ENCODE measurements at regions not wholly inside any gene's neighbourhood (a gene's known extent, or its start where the extent isn't known, plus 50 kb on each side); places are given as distances from the start of the nearest gene placed in this dataset.

GRCh38 chr2:234787114-234787513 is 164.7 kb upstream of the SH3BP4 start:
- CTCF ChIA-PET = interaction anchor here (1.2 kb wide), 1 partner anchor 11 kb away, joined by 3 read pairs; no protein-coding TSS in a partner anchor
- Histone ChIP-seq H3K4me3 (no peak overlapping the region), H3K4me2 (no peak overlapping the region), H3K4me1 (no peaks in the 10 kb centered on the region), H3K9me3 (peaks cover 18% of the 10 kb centered on the region), H3K27ac (no peak overlapping the region)
- POLR2A ChIA-PET = no interaction called here
- WGBS (ENCODE audit: missing lambda C conversion rate) = 34% methylated on average over 6 of the region's 6 CpGs
- ATAC-seq = no peak
- TF ChIP-seq EHF (CRISPR knock-in tag; IDR thresholded peaks at IDR 0.05) = no peak
- TF ChIP-seq MAX (IDR thresholded peaks at IDR 0.05) = no peak
- no peak for TF ChIP-seq RARB (CRISPR knock-in tag; IDR thresholded peaks at IDR 0.05)
- TF ChIP-seq TFCP2L1 (CRISPR knock-in tag; IDR thresholded peaks at IDR 0.05) = no peak
- no peak for TF ChIP-seq GATA3 (IDR thresholded peaks at IDR 0.05; ENCODE audit: borderline replicate concordance)
- no peak for TF ChIP-seq CTCF (IDR thresholded peaks at IDR 0.05)
- no peak for TF ChIP-seq POLR2AphosphoS2 (conservative IDR thresholded peaks at IDR 0.05; ENCODE audit: low read length)
- TF ChIP-seq CHD2 (IDR thresholded peaks at IDR 0.05; ENCODE audit: low read length, partially characterized antibody) = no peak
- TF ChIP-seq SMC3 (IDR thresholded peaks at IDR 0.05) = no peak
- no peak for TF ChIP-seq KDM5A (IDR thresholded peaks at IDR 0.05)
- no peak for TF ChIP-seq ZFP36 (IDR thresholded peaks at IDR 0.05; ENCODE audit: borderline replicate concordance, partially characterized antibody)
- no peak for TF ChIP-seq HMGXB4 (CRISPR knock-in tag; IDR thresholded peaks at IDR 0.05; ENCODE audit: borderline replicate concordance)
- TF ChIP-seq, protein P1, sequence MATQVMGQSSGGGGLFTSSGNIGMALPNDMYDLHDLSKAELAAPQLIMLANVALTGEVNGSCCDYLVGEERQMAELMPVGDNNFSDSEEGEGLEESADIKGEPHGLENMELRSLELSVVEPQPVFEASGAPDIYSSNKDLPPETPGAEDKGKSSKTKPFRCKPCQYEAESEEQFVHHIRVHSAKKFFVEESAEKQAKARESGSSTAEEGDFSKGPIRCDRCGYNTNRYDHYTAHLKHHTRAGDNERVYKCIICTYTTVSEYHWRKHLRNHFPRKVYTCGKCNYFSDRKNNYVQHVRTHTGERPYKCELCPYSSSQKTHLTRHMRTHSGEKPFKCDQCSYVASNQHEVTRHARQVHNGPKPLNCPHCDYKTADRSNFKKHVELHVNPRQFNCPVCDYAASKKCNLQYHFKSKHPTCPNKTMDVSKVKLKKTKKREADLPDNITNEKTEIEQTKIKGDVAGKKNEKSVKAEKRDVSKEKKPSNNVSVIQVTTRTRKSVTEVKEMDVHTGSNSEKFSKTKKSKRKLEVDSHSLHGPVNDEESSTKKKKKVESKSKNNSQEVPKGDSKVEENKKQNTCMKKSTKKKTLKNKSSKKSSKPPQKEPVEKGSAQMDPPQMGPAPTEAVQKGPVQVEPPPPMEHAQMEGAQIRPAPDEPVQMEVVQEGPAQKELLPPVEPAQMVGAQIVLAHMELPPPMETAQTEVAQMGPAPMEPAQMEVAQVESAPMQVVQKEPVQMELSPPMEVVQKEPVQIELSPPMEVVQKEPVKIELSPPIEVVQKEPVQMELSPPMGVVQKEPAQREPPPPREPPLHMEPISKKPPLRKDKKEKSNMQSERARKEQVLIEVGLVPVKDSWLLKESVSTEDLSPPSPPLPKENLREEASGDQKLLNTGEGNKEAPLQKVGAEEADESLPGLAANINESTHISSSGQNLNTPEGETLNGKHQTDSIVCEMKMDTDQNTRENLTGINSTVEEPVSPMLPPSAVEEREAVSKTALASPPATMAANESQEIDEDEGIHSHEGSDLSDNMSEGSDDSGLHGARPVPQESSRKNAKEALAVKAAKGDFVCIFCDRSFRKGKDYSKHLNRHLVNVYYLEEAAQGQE (IDR thresholded peaks at IDR 0.05) = no peak
- no peak for TF ChIP-seq HEYL (CRISPR knock-in tag; IDR thresholded peaks at IDR 0.05)
- TF ChIP-seq NFE2L2 (conservative IDR thresholded peaks at IDR 0.05; ENCODE audit: low read length) = no peak
- TF ChIP-seq ZSCAN20 (CRISPR knock-in tag; IDR thresholded peaks at IDR 0.05) = no peak
- no peak for DNase-seq (ENCODE audit: low read depth in 1 of 2, low spot score in 1 of 2)
- FAIRE-seq = no peak

DNA sequence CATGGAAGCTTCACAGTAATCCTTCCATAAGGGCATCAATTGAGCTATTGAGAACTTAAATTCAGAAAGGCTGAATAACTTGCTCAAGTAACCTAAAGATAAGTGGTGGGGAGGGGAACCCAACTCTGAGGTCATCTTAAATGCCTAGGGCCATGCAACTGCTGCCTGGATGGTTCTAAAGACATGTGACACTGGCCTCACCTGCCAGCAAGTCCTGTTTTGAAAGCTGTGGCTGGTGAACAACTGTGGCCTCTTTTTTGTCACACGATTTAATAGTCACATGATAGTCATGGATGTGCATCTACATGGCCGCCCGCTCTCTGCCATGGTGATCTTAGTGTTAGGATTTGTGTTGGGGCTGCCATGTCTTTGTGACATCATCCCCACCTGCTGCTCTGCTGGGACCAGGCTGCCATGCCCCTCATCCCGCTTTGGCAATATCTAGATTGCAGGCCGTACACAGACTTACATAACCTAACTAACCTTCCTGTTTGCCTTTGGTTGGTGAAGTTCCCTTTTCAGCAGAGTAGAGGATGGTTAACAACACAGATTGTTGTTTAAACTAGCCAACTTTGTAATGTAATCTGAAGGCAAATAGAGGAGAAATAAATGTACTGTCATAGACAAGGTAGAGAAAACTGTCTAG is 177.9 kb upstream of the SH3BP4 start:
- ChIA-PET CTCF (interaction anchor here (1.7 kb wide), 1 partner anchor 229 kb away, joined by 4 read pairs; no protein-coding TSS in a partner anchor), POLR2A (no interaction called here)
- no peak for FAIRE-seq
- H3K4me2 ChIP-seq = no peak overlapping the region
- DNase-seq (ENCODE audit: low read depth in 1 of 2, low spot score in 1 of 2) = no peak
- H3K9me3 ChIP-seq = no peaks in the 10 kb centered on the region
- WGBS (ENCODE audit: missing lambda C conversion rate) = 79% methylated on average over 5 of the region's 5 CpGs
- no peak overlapping the region for H3K4me3 ChIP-seq
- no peak overlapping the region for H3K27ac ChIP-seq
- H3K4me1 ChIP-seq = peaks cover 17% of the 10 kb centered on the region
- no peak for ATAC-seq
- TF ChIP-seq EHMT2 (IDR thresholded peaks at IDR 0.05; ENCODE audit: low read depth) (no peak), GATA3 (IDR thresholded peaks at IDR 0.05; ENCODE audit: borderline replicate concordance) (no peak), MYC (IDR thresholded peaks at IDR 0.05; ENCODE audit: borderline replicate concordance, low read length) (no peak), PBX3 (IDR thresholded peaks at IDR 0.05) (no peak), ZSCAN20 (CRISPR knock-in tag; IDR thresholded peaks at IDR 0.05) (no peak), POLR2A (IDR thresholded peaks at IDR 0.05; ENCODE audit: low read length) (no peak), SREBF2 (IDR thresholded peaks at IDR 0.05) (no peak), ELK1 (IDR thresholded peaks at IDR 0.05; ENCODE audit: low read depth, low read length) (no peak), KDM1A (IDR thresholded peaks at IDR 0.05; ENCODE audit: low read depth) (no peak), JUNB (IDR thresholded peaks at IDR 0.05) (no peak), CHD2 (IDR thresholded peaks at IDR 0.05; ENCODE audit: low read length, partially characterized antibody) (no peak)
- TF ChIP-seq, protein P2, sequence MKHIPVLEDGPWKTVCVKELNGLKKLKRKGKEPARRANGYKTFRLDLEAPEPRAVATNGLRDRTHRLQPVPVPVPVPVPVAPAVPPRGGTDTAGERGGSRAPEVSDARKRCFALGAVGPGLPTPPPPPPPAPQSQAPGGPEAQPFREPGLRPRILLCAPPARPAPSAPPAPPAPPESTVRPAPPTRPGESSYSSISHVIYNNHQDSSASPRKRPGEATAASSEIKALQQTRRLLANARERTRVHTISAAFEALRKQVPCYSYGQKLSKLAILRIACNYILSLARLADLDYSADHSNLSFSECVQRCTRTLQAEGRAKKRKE (CRISPR knock-in tag; IDR thresholded peaks at IDR 0.05; ENCODE audit: low read depth) = no peak
- TF ChIP-seq, protein P3, sequence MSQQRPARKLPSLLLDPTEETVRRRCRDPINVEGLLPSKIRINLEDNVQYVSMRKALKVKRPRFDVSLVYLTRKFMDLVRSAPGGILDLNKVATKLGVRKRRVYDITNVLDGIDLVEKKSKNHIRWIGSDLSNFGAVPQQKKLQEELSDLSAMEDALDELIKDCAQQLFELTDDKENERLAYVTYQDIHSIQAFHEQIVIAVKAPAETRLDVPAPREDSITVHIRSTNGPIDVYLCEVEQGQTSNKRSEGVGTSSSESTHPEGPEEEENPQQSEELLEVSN (IDR thresholded peaks at IDR 0.05; ENCODE audit: borderline replicate concordance, low read depth) = no peak
